DMS 273 (cell line): ENCODE measurements at regions not wholly inside any gene's neighbourhood (a gene's known extent, or its start where the extent isn't known, plus 50 kb on each side); places are given as distances from the start of the nearest gene placed in this dataset.
"Not testable (repeated sequence)": the region's sequence is repeated elsewhere in the genome, so short reads cannot be mapped to it uniquely, and the experiment has no call there.

Source experiments
- DNase-seq: peaks from one replicate; lab custom pipeline; 2025; ENCODE audit not compliant: unreplicated experiment; lab: John Stamatoyannopoulos, UW

GRCh38 chr3:151675858-151676615 lies 57.7 kb upstream of the AADACL2 start:
- DNase-seq, result no peak

DNA sequence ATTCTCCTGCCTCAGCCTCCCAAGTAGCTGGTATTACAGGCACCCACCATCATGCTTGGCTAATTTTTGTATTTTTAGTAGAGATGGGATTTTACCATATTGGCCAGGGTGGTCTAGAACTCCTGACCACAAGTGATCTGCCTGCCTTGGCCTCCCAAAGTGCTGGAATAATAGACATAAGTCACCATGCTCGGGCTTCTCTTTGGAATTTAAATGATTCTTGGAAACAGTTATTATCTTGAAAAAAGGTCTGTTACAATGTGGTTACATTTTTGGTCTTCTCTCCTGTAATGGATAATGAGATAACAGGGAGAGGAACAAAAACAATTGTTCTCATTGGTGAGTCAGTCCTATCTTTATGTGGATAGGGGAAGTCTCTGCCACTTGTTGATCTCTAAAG lies 59.8 kb upstream of the AADACL2 start:
- DNase-seq, result no peak

GRCh38 chr3:151667762-151668161 lies 66.0 kb upstream of the AADACL2 start:
- DNase-seq, result not testable (repeated sequence)

GRCh38 chr3:151660885-151661284 lies 72.8 kb upstream of the AADACL2 start:
- DNase-seq, result peak; percentile 58

GRCh38 chr3:151644986-151645385 lies 88.7 kb upstream of the AADACL2 start:
- no peak for DNase-seq

DNA sequence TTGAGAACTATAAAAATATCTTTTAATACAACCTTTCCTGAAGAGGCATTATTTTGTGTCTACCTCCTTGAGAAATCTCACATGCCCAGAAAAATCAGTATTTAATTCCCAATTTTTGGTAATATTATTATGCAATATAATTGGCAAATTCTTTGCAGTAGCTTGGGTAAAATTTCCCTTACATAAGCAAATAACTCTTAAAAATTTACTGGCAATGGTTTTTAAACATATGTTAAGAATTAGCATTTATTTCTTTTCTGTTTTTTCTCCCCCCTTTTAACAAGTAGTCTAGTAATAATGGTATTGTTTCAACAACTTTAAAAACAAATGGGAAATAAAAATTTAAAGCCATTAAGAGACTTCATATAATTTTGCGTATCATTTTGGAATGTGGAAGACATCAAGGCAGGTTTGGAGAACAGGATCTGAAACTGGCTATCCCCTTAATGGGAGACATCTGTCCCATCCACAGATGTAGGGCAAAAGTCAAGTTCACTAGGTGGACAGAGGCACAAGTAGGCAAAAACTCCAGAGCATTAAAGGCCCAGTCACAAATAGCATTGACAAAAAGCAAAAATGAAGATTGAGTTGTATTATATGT lies 89.6 kb upstream of the AADACL2 start:
- DNase-seq, result no peak

GRCh38 chr3:151639418-151639740 lies 94.3 kb upstream of the AADACL2 start:
- DNase-seq, result peak; percentile 38

- no peak for DNase-seq
Measured at GRCh38 chr3:151638555-151639417, 94.9 kb upstream of the AADACL2 start.

- peak; percentile 52 for DNase-seq
Measured at GRCh38 chr3:151635905-151636304, 97.8 kb upstream of the AADACL2 start.

DNA sequence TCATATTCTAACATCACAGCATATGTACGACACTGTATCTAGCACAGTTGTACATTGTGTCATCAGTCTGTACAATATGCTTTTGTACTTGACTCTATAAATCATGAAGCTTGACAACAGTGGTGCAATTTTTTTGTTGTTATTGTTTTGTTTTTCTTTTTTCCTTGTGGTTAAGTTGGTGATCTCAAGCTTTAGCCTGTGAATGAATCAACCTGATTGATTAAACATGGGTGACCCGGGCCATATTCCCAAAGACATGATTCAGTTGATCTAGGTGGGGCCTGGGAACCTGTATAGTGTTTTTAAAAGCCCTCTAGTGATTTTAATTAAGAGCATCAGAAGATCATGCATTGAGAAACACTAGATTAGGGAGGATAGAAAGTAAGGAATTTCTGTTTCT lies 101.8 kb upstream of the AADACL2 start:
- DNase-seq, result peak; percentile 18

- peak; percentile 87 for DNase-seq
Measured at GRCh38 chr3:151630938-151631441, 102.7 kb upstream of the AADACL2 start.

DNA sequence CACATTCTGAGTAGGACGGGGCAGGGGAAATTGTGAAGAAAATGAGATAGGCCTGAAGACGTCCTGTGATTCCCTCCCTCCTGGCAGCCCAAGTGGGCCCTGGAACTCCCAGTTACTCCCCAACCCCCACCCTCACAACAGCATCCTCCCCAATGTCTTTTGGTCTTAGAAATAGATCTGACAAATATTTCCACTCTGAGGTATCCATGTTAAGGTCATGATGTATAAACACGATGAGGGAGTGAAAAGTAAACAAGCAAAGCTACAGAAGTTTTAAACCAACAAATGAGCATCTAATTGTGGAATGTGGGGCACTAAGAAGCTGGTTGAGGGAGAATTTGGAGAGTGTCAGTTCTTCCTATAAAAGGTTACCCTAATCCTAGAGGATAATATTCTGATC lies 103.7 kb upstream of the AADACL2 start:
- DNase-seq, result no peak

- DNase-seq, result no peak
Measured at GRCh38 chr3:151625586-151625985, 108.1 kb upstream of the AADACL2 start.

DNA sequence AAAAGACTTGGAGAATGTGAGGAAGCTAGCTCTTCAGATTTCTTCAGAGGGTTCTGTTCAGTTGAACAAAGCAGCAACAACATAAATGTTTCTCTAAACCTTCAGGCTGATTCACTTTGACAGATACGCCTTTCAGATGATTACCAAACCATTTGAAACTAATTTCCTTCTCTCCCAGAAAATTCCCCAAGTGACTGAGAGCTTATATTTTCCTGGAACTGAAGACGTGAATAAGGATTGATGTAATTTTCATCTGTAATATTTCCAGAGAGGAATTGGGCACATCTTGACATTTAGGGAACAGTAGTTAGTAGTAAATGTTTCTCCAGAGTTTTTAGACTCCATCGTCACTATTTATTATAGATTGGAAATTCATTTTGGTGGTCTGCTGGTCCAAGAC lies 108.6 kb upstream of the AADACL2 start:
- no peak for DNase-seq

GRCh38 chr3:151620071-151620470 lies 113.7 kb upstream of the AADACL2 start:
- DNase-seq, result no peak

DNA sequence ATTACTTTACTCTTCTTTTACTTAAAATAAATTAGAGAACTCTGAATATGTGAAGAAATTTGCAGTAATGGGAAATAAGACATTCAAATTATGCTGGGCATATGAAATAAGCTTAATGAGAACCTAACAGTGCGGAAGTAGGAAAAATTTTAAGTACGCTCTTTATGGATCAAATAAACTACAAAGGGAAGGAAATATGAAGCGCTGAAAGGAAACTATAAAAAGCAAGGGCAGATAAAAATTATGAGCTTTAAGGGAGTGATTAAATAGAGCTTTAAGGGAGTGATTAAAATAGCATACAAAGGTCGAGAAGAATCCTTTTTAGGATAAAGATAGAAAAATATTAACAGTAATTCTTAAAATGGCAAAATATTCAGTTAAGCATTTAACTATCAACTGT lies 118.3 kb upstream of the AADACL2 start:
- no peak for DNase-seq

DNA sequence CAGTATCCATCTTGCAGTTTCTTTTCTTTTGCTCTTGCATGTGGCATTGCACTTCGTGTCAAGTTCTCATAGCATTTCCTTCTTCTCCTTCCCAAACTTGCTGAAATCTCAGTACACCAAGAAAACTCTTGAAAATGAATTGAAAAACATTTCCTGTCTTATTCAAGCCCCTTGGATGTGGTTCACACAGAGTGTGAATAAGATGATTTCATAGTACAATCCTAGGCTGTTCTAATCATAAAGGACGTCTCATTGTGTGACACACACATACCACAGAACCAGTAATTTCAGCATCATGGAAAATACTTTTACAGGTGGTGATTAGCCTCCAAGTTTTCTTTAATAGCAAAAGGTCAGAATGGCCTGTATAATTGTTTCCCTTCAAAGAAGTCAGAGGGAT lies 121.6 kb upstream of the AADACL2 start:
- no peak for DNase-seq

GRCh38 chr3:151611419-151611818 lies 122.3 kb upstream of the AADACL2 start:
- no peak for DNase-seq

DNA sequence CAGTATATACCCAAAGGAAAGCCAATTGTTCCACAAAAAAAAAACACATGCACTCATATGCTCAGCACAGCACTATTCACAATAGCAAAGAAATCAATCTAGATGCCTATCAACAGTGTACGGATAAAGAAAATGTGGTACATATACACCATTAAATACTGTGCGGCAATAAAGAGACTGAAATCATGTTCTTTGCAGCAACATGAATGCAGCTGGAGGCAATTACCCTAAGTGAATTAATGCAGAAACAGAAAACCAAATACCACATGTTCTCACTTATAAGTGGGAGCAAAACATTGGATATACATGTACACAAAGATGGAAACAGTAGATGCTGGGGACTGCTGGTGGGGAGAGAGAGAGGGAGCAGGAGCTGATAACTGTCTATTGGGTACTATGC lies 124.2 kb upstream of the AADACL2 start:
- no peak for DNase-seq

DNA sequence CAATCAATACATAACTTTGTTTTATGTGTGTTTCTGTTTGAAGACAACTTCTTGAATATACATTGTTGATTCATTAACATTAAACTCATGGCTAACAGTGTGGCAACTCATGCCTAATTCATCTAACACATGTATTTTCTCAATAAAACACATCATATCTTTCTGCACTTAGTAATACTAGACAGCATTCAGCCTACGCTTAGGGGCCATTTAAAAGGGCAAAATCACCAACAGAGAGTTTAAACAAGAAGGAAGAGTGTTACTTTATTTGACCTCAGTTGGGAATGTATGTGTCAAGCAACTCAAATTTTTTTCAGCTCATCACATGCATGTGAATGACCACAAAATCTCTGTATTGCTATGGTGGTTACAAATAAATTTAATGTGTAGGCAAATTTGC lies 128.8 kb upstream of the AADACL2 start:
- DNase-seq, result no peak

GRCh38 chr3:151600783-151601182 lies 132.9 kb upstream of the AADACL2 start:
- no peak for DNase-seq
